GM12872 (cell line): ENCODE measurements at regions not wholly inside any gene's neighbourhood (a gene's known extent, or its start where the extent isn't known, plus 50 kb on each side); places are given as distances from the start of the nearest gene placed in this dataset.

Experiments
- CTCF ChIP-seq: IDR thresholded peaks from 3 replicates; pipeline ENCODE4 v1.5.1; 2011; ENCODE audit warnings: low read depth, mild to moderate bottlenecking, low read length, moderate library complexity; ENCODE audit not compliant: insufficient read depth

- no peak for TF ChIP-seq CTCF
These were observed 234.7 kb upstream of the RIMS1 start for GRCh38 chr6:71651636-71652035.

- no peak for TF ChIP-seq CTCF
These were observed 230.2 kb upstream of the RIMS1 start for GRCh38 chr6:71656121-71656520.

GRCh38 chr6:71665931-71666330, 220.4 kb upstream of the RIMS1 start:
- no peak for TF ChIP-seq CTCF

GRCh38 chr6:71672876-71673275, 213.5 kb upstream of the RIMS1 start:
- TF ChIP-seq CTCF, result no peak

- TF ChIP-seq CTCF, result no peak
These were observed 211.0 kb upstream of the RIMS1 start for GRCh38 chr6:71675386-71675785.

GRCh38 chr6:71676298-71676697, 210.1 kb upstream of the RIMS1 start:
- TF ChIP-seq CTCF, result no peak

GRCh38 chr6:71678091-71678490, 208.3 kb upstream of the RIMS1 start:
- TF ChIP-seq CTCF, result no peak
